Tibial artery (tissue), 4 donors: ENCODE measurements at regions not wholly inside any gene's neighbourhood (a gene's known extent, or its start where the extent isn't known, plus 50 kb on each side); places are given as distances from the start of the nearest gene placed in this dataset.

ENCODE experiments used
- DNase-seq, 2 donors: peaks; one replicate each; pipeline ENCODE4 v3.0.0-alpha.2; 2019
- H3K27ac ChIP-seq, 2 donors: fragments of 200-600 bp; sonication (generic) in 1 of 2; 1 replicate in 1 of 2; 2 replicates in 1 of 2; pipeline ENCODE4 v1.5.1; 2018 to 2019; ENCODE audit warnings: mild to moderate bottlenecking in 1 of 2
- H3K27me3 ChIP-seq, 2 donors: fragments of 200-600 bp; sonication (generic) in 1 of 2; one replicate each; pipeline versions ENCODE4 v1.5.1 to v1.6.0; 2016 to 2019
- H3K36me3 ChIP-seq, 3 donors: fragments of 200-600 bp; sonication (generic) in 2 of 3; one replicate each; pipeline ENCODE4 v1.5.1; 2016 to 2019; ENCODE audit warnings: mild to moderate bottlenecking in 2 of 3
- H3K4me1 ChIP-seq, 4 donors: fragments of 200-600 bp; sonication (generic) in 2 of 4; 1 replicate in 3 of 4; 2 replicates in 1 of 4; pipeline ENCODE4 v1.5.1; 2016 to 2019
- H3K4me3 ChIP-seq, 2 donors: fragments of 200-600 bp; sonication (generic) in 1 of 2; 1 replicate in 1 of 2; 2 replicates in 1 of 2; pipeline ENCODE4 v1.5.1; 2018 to 2019; ENCODE audit warnings: mild to moderate bottlenecking in 2 of 2
- H3K9me3 ChIP-seq, 3 donors: fragments of 200-600 bp; sonication (generic) in 1 of 3; one replicate each; pipeline ENCODE4 v1.5.1; 2016 to 2019
- CTCF ChIP-seq, 2 experiments: fragments of 200-600 bp in 1 of 2; fragments of 450-650 bp in 1 of 2; IDR thresholded peaks; one replicate each; pipeline ENCODE4 v1.5.1; 2017 to 2019; ENCODE audit warnings: antibody characterized with exemption in 2 of 2, mild to moderate bottlenecking in 1 of 2, moderate library complexity in 1 of 2
- intact Hi-C: fragments of 100-400 bp; cut with DNase I; formaldehyde crosslinking; loops from one replicate; pipeline ENCODE4 v1.15.0; 2023; ENCODE audit warnings: low total_unique reads

GRCh38 chr17:31588512-31588911 lies 197.0 kb downstream of the RAB11FIP4 start:
- no peak overlapping the region for H3K4me3 ChIP-seq
- no peaks in the 10 kb centered on the region for H3K27me3 ChIP-seq
- intact Hi-C loops: no loop called here
- no peaks in the 10 kb centered on the region for H3K9me3 ChIP-seq
- peaks cover 0 to 28% (median 25%) of the 10 kb centered on the region in 4 donors for H3K4me1 ChIP-seq
- TF ChIP-seq CTCF (IDR thresholded peaks at IDR 0.05): no peak
- peaks cover 0 to 16% (median 0%) of the 10 kb centered on the region in 3 donors for H3K36me3 ChIP-seq
- no peak overlapping the region for H3K27ac ChIP-seq
- DNase-seq: no peak

- no peak overlapping the region for H3K4me3 ChIP-seq
- H3K9me3 ChIP-seq: no peaks in the 10 kb centered on the region
- no peak for DNase-seq
- TF ChIP-seq CTCF (IDR thresholded peaks at IDR 0.05): no peak
- intact Hi-C loops: no loop called here
- peaks cover 0 to 11% (median 0%) of the 10 kb centered on the region in 3 donors for H3K36me3 ChIP-seq
- no peaks in the 10 kb centered on the region for H3K27me3 ChIP-seq
- no peak overlapping the region for H3K27ac ChIP-seq
- peaks cover 0 to 25% (median 21%) of the 10 kb centered on the region in 4 donors for H3K4me1 ChIP-seq
These were observed 196.6 kb downstream of the RAB11FIP4 start for GRCh38 chr17:31588034-31588433.
